ENCODE measurements at regions not wholly inside any gene's neighbourhood (a gene's known extent, or its start where the extent isn't known, plus 50 kb on each side); places are given as distances from the start of the nearest gene placed in this dataset.

- no peak for TF ChIP-seq TAF1 (IDR thresholded peaks at IDR 0.05; ENCODE audit: borderline replicate concordance, low read depth, low read length)
- no peak for TF ChIP-seq POLR2AphosphoS5 (IDR thresholded peaks at IDR 0.05; ENCODE audit: low read depth, low read length)
Observed at GRCh38 chr11:109342261-109342660, 79.7 kb upstream of the C11orf87 start.

Data from GM12892 (cell line).